ENCODE measurements at regions not wholly inside any gene's neighbourhood (a gene's known extent, or its start where the extent isn't known, plus 50 kb on each side); places are given as distances from the start of the nearest gene placed in this dataset.

GRCh38 chr5:89098199-89098756 lies 215.3 kb upstream of the MEF2C start:
- no peak overlapping the region for H3K27ac ChIP-seq (ENCODE audit: low read length)
- H3K4me3 ChIP-seq (ENCODE audit: low read length), result no peak overlapping the region
- no peaks in the 10 kb centered on the region for H4K20me1 ChIP-seq (ENCODE audit: low read length)
- ChIA-PET POLR2A (ENCODE audit: unreplicated experiment) (no interaction called here), CTCF (no interaction called here)
- no peak overlapping the region for H3K4me2 ChIP-seq (ENCODE audit: low read length)
- no peaks in the 10 kb centered on the region for H3F3A ChIP-seq (ENCODE audit: low read length, unreplicated experiment)
- H3K4me1 ChIP-seq (ENCODE audit: insufficient read depth, low read length), result no peaks in the 10 kb centered on the region
- TF ChIP-seq EZH2 (IDR thresholded peaks at IDR 0.05; ENCODE audit: low read length, unreplicated experiment) (no peak), EZH2phosphoT487 (IDR thresholded peaks at IDR 0.05; ENCODE audit: borderline replicate concordance, low read length) (no peak), CTCF (conservative IDR thresholded peaks at IDR 0.05; ENCODE audit: low read depth, low read length) (no peak)
- no peaks in the 10 kb centered on the region for H3K79me2 ChIP-seq (ENCODE audit: low read length)
- no peak for ATAC-seq
- BruUV-seq (replicated peaks), result no TSS peak
- intact Hi-C loops (cut with micrococcal nuclease), result no loop called here
- H3K9me2 ChIP-seq (replicated peaks; ENCODE audit: low read length), result no peaks in the 10 kb centered on the region
- no peak for DNase-seq
- H3K27me3 ChIP-seq (ENCODE audit: low read length), result no peaks in the 10 kb centered on the region
- H3K9ac ChIP-seq (ENCODE audit: low read length), result no peak overlapping the region
- H3K36me3 ChIP-seq (ENCODE audit: low read depth, low read length), result no peaks in the 10 kb centered on the region
- H3K9me3 ChIP-seq (ENCODE audit: low read length), result no peaks in the 10 kb centered on the region
- H2AFZ ChIP-seq (ENCODE audit: low read length), result no peak overlapping the region

- Histone ChIP-seq H3K27me3 (ENCODE audit: low read length) (no peaks in the 10 kb centered on the region), H3K4me1 (ENCODE audit: insufficient read depth, low read length) (no peaks in the 10 kb centered on the region), H3K9ac (ENCODE audit: low read length) (no peak overlapping the region), H3K79me2 (ENCODE audit: low read length) (no peaks in the 10 kb centered on the region), H2AFZ (ENCODE audit: low read length) (no peak overlapping the region), H3K9me3 (ENCODE audit: low read length) (no peaks in the 10 kb centered on the region), H4K20me1 (ENCODE audit: low read length) (no peaks in the 10 kb centered on the region), H3K4me2 (ENCODE audit: low read length) (no peak overlapping the region), H3K36me3 (ENCODE audit: low read depth, low read length) (no peaks in the 10 kb centered on the region), H3K9me2 (replicated peaks; ENCODE audit: low read length) (no peaks in the 10 kb centered on the region), H3K27ac (ENCODE audit: low read length) (no peak overlapping the region), H3K4me3 (ENCODE audit: low read length) (no peak overlapping the region), H3F3A (ENCODE audit: low read length, unreplicated experiment) (no peaks in the 10 kb centered on the region)
- BruUV-seq (replicated peaks), result no TSS peak
- no peak for DNase-seq
- ATAC-seq, result no peak
- ChIA-PET POLR2A (ENCODE audit: unreplicated experiment) (no interaction called here), CTCF (no interaction called here)
- TF ChIP-seq EZH2 (IDR thresholded peaks at IDR 0.05; ENCODE audit: low read length, unreplicated experiment) (no peak), EZH2phosphoT487 (IDR thresholded peaks at IDR 0.05; ENCODE audit: borderline replicate concordance, low read length) (no peak), CTCF (conservative IDR thresholded peaks at IDR 0.05; ENCODE audit: low read depth, low read length) (no peak)
- intact Hi-C loops (cut with micrococcal nuclease), result no loop called here
Observed at GRCh38 chr5:89097103-89097502, 214.1 kb upstream of the MEF2C start.

- ATAC-seq, result no peak
- no TSS peak for BruUV-seq (replicated peaks)
- CTCF ChIA-PET, result no interaction called here
Observed at GRCh38 chr5:89095341-89095740, 212.4 kb upstream of the MEF2C start.

More at GRCh38 chr5:89095341-89095740, 212.4 kb upstream of the MEF2C start:
- Histone ChIP-seq H3K4me2 (ENCODE audit: low read length) (no peak overlapping the region), H2AFZ (ENCODE audit: low read length) (no peak overlapping the region), H3K36me3 (ENCODE audit: low read depth, low read length) (no peaks in the 10 kb centered on the region), H3K9me2 (replicated peaks; ENCODE audit: low read length) (no peaks in the 10 kb centered on the region), H3K27ac (ENCODE audit: low read length) (no peak overlapping the region), H3F3A (ENCODE audit: low read length, unreplicated experiment) (no peaks in the 10 kb centered on the region), H3K79me2 (ENCODE audit: low read length) (no peaks in the 10 kb centered on the region), H3K9ac (ENCODE audit: low read length) (no peak overlapping the region), H3K4me1 (ENCODE audit: insufficient read depth, low read length) (no peaks in the 10 kb centered on the region), H3K9me3 (ENCODE audit: low read length) (no peaks in the 10 kb centered on the region), H4K20me1 (ENCODE audit: low read length) (no peaks in the 10 kb centered on the region), H3K27me3 (ENCODE audit: low read length) (no peaks in the 10 kb centered on the region), H3K4me3 (ENCODE audit: low read length) (no peak overlapping the region)
- intact Hi-C loops (cut with micrococcal nuclease), result no loop called here
- TF ChIP-seq EZH2 (IDR thresholded peaks at IDR 0.05; ENCODE audit: low read length, unreplicated experiment) (no peak), EZH2phosphoT487 (IDR thresholded peaks at IDR 0.05; ENCODE audit: borderline replicate concordance, low read length) (no peak), CTCF (conservative IDR thresholded peaks at IDR 0.05; ENCODE audit: low read depth, low read length) (no peak)
- POLR2A ChIA-PET (ENCODE audit: unreplicated experiment), result no interaction called here
- no peak for DNase-seq

Data from PC-3 (cell line).